T-helper 1 cell (primary cell): ENCODE measurements at regions not wholly inside any gene's neighbourhood (a gene's known extent, or its start where the extent isn't known, plus 50 kb on each side); places are given as distances from the start of the nearest gene placed in this dataset.
"Not testable (repeated sequence)": the region's sequence is repeated elsewhere in the genome, so short reads cannot be mapped to it uniquely, and the experiment has no call there.

Experiments
- DNase-seq, 5 donors: peaks; one replicate each; pipeline ENCODE4 v3.0.0-alpha.2; 2012 to 2020

DNA sequence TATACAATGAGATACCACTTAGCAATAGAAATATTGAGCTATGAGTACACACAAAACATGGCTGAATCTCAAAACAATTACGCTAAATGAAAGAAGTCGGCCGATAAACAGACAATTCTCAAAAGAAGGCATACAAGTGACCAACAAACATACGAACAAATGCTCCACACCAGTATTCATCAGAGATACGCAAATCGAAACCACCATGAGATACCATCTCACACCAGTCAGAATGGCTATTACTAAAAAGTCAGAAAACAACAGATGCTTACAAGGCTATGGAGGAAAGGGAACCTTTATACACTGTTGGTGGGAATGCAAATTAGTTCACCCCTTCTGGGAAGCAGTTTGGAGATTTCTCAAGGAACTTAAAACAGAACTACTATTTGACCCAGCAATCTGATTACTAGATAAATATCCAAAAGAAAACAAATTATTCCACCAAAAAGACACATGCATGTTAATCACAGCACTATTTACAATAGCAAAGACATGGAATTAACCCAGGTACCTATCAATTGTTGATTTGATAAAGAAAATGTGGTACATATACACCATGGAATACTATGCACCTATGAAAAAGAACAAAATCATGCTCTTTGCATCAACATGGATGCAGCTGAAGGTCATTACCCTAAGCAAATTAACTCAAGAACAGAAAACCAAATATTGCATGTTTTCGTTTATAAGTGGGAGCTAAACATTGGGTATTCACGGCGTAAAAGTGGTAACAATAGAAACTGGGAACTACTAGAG, 90.9 kb upstream of the GRAMD1B start:
- DNase-seq, result no peak

DNA sequence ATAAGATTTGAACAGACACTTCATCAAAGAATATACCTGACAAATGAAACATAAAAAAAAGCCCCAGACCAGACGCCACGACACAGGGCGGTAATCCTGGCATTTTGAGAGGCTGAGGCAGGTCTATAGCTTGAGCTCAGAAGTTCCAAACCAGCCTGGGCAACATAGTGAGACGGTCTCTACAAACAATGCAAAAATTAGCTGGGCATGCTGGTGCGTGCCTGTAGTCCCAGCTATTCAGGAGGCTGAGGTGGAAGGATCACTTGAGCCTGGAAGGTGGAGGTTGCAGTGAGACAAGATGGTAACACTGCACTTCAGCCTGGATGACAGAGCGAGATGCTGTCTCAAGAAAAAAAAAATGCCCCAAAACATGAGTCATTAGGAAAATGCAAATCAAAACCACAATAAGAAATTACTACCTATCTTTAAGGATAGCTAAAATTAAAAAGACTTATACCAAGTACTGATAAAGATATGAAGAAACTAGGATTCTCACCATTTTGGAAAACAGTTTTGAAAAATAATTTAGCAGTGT, 91.7 kb upstream of the GRAMD1B start:
- peak in 1 of 5 donors; percentile 23 for DNase-seq

DNA sequence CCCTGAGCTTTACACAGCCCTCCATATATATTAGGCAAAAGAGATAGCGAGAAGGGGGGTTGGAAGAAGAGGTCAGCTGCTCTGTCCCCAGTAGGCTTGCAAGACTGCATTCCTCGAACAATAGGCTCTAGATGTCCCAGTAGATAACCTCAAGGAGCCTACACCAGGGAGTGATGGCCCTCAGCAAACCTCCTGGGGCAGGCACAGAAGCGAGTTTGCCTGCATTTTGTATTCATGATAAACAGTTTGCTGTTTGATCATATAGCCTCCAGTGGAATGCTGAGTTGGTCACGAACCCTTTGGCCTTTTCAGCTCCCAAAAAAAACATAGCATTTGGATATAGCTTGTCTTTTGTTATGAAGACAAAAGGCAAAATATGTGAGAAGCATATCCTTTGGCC, 95.1 kb upstream of the GRAMD1B start:
- DNase-seq, result no peak

DNA sequence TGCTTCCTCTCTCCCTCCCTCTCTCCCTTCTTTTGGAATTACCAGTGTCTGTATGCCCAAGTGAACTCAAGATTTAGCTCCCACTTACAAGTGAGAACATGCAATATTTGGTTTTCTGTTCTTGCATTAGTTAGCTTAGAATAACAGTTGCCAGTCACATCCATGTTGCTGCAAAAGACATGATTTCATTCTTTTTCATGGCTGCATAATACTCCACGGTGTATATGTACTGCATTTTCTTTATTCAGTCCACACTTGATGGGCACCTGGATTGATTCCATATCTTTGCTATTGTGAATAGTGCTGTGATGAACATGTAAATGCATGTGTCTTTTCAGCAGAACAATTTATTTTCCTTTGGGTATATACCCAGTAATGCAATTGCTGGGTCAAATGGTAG, 97.5 kb upstream of the GRAMD1B start:
- not testable (repeated sequence) for DNase-seq

DNA sequence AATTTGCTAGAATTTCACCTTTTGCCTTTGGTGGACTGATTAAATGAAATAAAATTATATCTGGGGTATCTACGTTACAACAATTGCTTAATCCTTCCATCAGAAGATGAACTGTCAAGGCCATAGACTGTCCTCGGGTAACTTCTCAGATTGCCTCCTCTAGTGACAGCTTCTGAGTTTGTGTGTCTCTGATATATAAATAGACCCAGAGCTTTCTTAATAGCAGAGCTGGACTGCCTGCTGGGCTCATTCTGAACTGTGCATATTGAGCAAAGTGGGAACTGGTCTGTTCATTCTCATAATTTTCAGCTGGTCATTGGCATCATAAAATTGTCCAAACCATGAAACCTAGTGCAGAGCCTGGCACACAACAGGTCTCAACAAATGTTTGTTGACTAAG, 99.1 kb upstream of the GRAMD1B start:
- no peak for DNase-seq

DNA sequence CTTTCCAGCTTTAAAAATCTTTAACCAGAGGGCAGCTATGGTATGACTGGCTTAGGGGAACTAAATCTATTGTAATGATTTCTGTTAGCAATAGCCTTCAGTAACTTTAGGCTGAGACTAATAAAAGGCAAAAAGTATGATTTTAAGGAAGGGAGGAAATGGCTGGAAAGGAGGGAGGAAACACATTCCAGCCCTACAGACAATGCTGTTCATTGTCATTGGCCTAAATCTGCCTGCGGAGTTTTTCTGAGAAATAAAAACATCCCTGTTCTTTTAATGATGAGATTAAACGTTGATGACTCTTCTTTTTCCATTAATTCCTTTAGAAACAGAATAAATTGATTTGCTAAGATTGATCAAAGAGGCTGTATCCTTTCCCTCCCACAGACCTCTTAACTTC, 99.6 kb upstream of the GRAMD1B start:
- DNase-seq, result no peak

DNA sequence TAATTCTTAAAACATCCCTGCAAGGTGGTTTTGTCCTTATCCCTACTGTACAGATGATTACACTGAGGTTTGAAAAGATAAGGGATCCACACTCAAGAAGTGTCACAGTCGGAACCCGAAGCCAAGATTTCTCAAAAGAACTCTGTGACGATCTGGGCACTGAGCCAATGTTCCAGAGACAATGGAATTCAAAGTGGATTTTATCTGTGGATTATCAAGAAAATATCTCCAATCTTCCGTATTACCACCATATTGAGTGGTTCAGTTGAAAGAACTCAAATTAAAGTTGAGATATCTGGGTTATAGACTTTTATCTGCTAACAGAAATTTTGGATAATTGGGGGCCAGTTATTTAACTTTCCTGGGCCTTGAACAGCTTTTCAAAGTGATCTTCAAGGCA, 100.0 kb upstream of the GRAMD1B start:
- DNase-seq, result no peak

DNA sequence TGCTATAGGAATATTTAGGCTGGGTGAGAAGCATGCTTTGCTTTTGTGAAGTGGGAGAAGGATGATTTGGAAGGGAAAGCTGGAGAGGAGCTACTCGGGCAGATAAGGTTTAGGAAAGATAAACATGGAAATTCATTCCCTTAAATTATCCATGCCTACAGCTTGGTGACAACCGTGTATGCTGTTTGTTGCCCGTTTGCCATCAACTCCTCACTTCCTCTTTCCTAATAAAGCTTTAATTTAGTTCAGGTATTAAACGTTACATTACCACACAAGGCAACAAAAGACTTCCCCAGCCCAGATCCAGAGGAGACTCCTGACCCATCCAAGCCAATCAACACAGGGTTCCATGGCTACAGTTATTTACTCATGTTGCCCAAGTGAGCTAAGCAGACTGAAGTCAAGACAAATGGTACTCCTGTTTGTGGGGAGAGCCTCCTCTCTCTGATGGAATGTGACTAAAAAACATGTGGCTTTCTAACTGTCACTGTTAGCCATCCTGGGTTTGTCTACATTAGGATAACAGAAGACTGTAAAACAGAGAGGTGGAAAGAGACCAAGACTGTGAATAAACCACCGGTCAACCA, 101.7 kb upstream of the GRAMD1B start:
- DNase-seq, result no peak

DNA sequence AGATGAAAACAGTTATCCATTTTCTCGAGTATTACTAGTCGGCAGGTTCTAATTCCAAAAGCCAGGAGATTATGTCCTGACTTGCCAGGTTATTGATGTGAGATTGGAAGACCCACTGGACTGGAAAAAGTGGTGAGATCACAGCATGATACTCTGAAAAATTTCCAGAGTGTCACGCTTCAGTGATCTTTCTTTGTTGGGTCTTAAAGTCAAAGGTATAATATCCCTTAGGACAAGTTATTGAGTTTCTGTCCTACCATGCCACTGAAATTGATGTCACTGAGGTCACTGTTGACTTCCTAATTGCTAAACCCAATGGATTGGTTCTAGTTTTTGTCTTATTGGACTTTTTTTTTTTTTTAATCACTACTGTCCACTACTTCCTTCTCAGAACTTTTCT, 104.5 kb upstream of the GRAMD1B start:
- DNase-seq, result no peak

DNA sequence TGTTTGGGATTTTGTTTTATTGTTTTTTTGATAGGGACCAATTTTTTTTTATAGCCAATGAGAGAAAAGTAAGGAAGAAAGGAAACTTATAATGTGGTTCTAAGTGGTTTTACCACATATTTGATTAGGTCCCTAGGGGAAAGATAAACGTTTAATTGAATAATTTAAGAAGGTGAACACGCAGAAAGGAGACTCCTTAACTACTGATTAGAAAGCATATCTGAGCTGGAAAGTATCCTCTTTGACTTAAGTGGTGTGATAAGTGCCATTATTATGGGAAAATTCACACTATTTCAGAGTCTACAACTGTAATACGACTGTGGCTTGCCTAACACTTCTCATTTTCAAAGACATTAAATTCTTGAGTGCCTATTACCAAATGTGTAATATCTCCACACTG, 106.5 kb upstream of the GRAMD1B start:
- no peak for DNase-seq

DNA sequence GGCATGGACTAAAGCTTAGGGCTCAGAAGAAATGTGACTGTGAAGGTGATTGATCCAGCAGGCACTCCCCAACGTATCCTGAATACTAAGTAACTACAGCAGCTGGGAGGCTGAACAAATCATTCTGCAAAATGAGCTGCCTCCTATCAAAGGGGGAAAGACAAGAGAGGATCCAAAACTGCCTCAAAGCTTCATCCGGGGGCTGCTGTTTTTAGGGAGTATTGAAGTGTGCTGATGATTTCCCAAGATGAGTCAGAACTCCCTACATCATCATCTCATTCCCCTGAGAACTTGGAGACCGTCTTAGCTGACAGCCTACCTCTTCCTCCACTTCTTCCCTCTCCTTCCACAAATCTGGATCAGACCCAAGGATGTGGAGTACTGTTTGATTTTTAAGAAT, 108.4 kb upstream of the GRAMD1B start:
- no peak for DNase-seq

DNA sequence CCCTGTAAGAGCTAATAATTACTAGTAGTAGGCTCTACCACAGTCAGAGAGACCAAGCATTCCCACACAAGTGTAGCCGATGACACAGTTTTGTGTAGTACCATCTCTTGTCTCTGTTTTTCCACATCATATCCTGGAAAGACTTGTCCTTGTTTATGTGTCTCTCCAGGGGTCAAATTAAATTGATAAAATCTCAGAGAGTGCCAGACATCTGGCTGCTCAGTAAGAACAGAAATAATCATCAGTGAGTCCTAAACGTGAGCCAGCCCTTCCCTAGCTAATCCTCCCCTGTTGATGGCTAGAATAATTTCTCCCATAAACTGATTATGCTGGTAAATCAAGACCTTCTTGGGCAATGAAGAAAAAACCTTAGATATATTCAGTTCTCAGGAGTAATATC, 111.4 kb upstream of the GRAMD1B start:
- no peak for DNase-seq

DNA sequence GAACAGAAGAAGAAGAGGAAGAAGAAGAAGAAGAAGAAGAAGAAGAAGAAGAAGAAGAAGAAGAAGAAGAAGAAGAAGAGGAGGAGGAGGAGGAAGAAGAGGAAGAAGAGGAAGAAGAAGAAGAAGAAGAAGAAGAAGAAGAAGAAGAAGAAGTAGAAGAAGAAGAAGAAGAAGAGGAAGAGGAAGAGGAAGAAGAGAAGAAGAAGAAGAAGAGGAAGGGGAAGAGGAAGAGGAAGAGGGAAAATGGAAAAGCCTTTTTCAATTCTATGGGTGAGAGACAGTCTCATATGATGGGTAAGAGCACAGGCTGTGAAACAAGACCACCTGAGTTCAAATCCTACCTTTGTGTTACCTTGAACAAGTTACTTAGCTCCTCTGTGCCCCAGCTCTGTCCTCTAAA, 111.9 kb upstream of the GRAMD1B start:
- not testable (repeated sequence) for DNase-seq

DNA sequence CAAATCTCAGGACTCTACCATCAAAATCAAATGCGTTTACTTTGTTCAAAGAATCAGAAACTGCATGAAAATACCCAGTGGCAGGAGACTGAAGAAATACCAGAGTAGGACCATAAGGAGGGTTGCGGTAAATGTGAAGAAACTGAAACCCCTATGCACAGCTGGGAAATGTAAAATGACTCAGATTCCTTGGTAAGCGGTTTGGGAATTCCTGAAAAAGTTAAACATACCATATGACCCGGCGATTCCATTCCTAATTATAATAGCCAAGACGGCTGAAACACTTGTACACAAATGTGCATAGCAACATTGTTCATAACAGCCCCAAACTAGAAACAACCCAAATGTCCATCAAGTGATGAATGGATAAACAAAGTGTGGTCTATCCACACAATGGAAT, 114.1 kb upstream of the GRAMD1B start:
- DNase-seq, result no peak

DNA sequence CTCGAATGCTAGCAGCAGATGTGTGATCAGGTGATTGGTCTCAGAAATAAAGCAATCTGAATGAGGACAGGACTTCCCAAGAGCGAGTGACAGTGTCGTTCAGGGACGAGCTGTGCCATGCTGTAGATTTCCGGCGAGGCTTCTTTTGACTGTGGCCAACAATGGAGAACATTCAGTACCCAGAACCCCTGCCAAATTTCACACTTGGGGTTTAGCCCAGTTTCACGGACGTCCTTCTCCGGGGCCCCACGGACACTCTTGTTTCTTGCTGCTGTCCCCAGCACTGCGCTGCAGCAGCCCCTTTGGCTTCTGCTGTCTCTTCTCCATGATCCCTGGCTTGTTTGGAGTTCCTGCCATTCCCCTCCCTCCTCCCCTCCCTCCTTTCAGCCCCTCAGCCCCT, 115.1 kb upstream of the GRAMD1B start:
- no peak for DNase-seq

DNA sequence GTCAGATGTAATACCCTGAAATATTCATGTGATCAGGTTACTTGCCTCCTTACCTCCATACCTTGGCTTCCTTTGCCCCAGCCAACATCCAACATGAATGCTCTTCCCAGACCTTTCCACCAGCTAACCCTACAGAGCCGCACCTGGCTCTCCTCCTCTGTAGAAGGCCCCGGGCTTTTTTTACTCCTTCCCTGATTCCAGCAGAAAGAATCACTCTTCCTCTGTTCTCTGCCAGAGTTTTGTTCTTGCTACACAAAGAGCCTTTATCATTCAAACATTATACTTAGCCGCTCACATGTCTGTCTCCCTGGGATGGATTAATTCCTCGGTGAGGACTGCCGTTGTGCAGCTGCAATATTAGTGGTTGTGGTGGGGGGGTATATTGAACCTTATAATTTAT, 116.8 kb upstream of the GRAMD1B start:
- no peak for DNase-seq

DNA sequence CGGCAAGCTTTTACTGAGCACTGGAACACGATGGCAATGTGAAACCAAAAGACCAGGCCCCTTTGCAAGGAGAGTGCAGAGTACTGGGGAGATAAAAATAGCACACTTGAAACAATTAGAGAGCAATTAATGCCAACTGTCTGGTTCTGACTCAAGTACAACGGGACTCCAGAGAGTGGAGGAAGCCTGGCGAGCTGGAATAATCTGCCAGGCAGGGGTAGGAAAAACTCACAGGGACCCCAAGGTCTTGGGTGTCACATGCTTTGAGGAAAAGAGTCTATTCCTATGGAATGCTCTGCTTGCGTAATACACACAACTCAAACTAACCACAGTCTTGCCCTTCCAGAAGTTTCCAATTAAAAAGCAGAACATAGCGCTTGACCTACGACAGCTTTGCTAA, 113.0 kb upstream of the CLMP start:
- no peak for DNase-seq

DNA sequence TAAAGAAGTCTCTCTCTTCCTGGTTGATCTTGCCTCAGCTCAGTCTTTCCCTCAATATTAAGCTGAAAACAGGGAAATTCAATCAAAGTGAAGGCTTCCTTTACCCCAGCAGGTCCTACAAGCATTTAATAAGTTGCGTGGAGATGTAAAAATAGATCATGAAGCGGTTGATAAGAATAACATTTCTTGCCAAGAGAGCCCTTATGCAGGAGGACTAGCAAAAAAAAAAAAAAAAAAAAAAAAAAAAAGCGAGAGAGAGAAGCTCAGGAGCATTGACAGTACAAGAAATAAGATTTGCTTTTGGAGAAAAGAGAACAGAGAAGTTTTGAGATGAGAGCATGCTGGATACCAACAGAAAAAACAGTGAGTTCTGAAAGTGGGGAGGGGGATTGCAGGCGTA, 112.2 kb upstream of the CLMP start:
- no peak for DNase-seq

DNA sequence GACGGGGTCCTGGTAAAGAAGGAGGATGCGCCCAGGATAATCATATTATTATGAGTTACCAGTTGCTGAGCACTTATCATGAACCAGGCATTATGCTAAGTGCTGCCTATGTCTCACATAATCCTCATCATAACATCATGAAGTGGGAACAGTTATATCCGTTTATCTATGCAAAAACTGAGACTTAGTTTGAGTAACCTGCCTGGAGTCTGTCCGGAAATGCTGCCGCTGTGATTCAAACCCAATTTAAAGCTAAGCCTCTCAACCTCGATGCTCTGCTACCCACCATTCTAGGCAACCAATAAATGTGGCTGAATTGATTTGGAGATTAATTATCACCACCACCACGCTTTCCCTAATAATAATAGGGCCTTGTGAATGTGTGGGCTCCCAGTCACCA, 111.5 kb upstream of the CLMP start:
- DNase-seq, result no peak

DNA sequence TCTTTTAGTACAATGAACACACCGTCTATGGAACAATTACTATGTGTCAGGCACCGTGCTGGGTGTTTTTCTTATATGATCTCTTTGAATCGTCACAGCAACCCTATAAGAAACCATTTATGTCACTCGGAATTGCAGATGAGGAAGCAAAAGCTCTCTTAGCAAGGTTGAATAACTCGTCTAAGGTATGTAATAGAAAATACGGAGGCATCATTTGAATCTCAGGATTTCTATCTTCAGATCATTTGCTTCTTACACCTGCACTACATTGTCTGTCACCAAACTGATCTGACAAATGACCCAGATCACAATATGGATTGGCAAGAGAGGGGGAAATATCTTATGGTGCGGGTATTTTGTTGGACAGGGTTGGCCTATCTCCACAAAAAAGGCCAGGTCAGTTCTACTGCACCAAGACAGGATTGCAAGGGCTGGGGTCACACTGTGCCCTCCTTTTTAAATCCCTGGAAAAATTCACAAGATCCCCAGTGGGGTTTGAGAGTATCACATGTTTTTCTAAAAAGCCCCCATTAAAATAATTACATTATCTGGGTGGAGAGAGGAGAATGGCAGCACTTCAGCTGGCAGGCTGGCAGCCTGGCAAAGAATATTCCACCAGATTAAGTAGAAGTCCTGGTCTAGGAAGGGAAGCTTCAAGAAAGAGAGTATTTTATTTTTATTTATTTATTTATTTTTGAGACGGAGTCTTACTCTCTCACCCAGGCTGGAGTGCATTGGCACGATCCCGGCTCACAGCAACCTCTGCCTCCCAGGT, 110.7 kb upstream of the CLMP start:
- DNase-seq, result no peak

DNA sequence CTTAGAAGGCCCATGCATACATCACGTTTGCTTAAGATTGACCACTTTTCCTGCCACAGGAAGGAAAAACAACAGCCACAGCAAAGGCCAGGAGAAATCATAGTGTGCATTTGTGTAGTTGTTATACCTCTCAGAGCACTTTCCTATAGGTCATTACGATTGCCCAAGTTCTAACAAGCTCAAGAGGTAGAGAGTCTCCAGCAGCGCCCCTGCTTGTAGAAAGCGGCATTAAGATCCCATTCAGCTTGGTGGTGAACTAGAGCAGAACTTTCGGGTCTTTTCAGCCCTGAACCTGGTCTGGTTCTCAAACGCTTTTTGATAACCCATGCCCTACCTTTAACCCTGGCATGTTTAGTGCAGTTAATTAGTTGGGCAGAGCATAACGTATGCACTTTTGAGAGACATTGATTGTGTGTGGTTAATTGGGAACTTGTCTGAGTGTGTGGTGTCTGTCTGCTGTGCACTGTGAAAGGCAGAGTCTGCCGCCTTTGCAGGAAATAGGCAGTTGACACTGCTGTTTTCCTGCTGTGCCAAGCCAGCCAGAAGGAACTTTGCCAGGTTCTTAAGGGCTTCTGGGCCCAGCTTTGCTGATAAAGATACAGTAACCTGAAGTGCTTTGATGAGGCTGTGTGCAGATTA, 109.9 kb upstream of the CLMP start:
- peak in 1 of 5 donors; percentile 8 for DNase-seq

DNA sequence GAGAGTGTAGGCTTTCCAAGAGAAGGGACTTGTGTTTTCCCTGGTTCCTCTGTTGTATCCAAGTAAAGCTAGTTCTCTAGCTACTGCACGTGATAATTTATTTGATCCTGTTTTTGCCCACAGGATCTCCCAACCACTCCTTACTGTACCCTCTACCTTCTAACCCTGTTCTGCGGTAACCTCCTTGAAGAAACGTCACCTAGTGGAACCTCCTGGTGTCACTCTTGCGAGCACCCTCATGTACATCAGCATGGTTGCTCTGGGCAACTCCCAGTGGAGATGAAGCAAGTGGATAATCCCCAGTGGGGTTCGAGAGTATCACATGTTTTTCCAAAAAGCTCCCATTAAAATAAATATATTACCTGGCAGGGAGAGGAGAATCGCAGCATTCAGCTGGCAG, 108.9 kb upstream of the CLMP start:
- DNase-seq, result peak in 1 of 5 donors; percentile 29

DNA sequence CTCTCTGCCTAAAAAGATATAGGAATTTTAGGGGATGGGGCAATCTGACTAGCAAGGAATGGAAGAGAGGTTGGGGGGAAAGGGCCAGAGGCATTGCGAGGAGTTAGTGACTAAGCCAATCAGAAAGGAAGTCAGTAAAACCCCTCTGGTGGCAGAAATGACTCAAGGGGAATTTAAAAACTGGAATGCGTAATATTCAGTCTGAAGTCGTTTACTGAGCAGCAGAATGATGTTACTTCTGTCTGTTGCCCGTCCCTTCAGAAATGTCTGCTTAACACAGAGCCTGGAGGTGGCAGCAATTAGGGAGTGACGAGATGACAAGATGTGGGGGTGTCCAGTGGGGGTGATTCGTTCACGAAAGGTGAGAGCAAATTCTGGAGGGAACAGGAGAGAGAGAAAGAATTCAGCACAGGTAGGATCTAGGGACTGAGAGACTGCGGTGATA, 107.7 kb upstream of the CLMP start:
- peak in 1 of 5 donors; percentile 76 for DNase-seq
